Stimulated activated CD8-positive, alpha-beta memory T cell treated with anti-CD3 and anti-CD28 coated beads, Interleukin-4, amount 100 ng/mL, for 1 hour (primary cell): ENCODE measurements at regions not wholly inside any gene's neighbourhood (a gene's known extent, or its start where the extent isn't known, plus 50 kb on each side); places are given as distances from the start of the nearest gene placed in this dataset.

Experiments
- DNase-seq, 2 donors: peaks; one replicate each; pipeline ENCODE4 v3.0.0-alpha.2; 2020; ENCODE audit warnings: low read depth in 2 of 2, low spot score in 1 of 2

- DNase-seq: peak in 1 of 2 donors; percentile 3
Measured at GRCh38 chr1:34597877-34598514, 156.9 kb upstream of the GJB5 start.

DNA sequence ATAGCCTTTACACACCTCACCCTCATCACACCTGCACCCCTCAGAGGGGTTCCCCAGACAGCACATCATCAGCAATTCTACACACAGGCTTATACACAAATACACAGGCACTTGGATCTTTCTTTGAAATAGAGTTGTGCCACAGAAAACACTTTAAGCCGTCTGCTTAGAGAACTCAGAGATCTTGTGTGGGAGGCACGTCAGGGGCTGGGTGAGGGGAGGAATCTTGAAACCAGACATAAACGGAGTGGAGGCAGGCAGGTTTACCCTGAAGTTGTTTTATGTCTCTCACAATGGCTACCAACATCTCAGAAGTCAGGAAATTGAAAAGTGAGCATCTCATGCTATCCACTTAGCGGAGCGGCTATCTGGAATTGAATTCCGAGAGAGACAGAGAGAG, 151.9 kb upstream of the GJB5 start:
- DNase-seq: no peak

DNA sequence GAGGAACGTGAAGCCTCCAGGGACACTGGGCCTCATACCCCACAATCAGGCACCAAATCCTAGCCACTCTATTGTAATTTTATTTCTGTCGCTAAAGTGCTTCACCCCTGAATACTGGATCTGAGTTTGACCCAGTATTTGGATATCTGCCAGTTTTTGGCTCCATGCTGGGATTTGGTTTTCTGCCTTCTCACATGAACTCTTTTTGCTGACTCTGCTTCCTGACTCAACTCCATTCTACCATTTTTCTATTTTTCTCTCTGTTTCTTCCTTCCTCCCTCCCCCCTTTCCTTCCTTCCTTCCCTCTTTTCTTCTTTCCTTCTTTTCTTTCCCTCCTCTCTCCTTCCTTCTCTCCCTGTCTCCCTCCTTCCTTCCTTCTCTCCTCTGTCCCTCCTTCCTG, 151.3 kb upstream of the GJB5 start:
- DNase-seq: no peak

DNA sequence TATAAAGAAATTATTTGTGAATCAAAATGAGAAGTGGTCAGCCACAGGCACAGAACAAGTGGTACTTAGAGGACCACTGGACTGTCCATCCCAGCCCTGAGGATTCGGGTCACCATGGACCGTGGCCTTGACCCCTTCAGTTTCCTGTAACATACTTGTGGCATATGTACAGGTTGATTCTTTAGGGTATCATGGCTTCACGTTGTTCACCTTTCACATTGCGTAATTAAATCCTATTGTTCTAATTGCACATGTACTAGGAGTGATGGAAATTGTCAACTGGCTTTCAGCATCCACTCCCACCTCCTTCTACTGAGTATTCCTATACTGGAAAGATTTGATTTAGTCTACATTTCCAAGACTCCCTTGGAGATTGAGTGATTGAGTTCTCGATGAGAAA, 148.3 kb upstream of the GJB5 start:
- DNase-seq: no peak

DNA sequence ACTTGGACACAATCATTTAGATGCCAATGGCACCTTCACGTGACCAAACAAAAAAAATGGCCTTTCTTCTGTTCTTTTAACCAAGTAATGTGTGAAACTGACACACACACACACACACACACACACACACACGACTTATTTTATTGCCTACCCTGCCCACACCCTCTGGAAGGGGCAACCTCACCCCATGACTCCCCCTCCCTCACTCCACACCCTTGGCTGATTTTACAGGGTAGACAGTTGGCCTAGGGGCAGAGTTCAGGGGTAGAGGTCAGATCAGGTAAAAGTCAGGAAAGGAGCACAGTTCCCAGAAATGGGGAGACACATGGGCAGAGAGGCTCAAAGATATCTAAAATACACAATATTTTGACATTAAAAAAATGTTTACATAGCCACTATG, 144.8 kb upstream of the GJB5 start:
- no peak for DNase-seq

GRCh38 chr1:34611571-34611970, 143.3 kb upstream of the GJB5 start:
- DNase-seq: no peak

GRCh38 chr1:34612091-34612827, 142.6 kb upstream of the GJB5 start:
- no peak for DNase-seq

DNA sequence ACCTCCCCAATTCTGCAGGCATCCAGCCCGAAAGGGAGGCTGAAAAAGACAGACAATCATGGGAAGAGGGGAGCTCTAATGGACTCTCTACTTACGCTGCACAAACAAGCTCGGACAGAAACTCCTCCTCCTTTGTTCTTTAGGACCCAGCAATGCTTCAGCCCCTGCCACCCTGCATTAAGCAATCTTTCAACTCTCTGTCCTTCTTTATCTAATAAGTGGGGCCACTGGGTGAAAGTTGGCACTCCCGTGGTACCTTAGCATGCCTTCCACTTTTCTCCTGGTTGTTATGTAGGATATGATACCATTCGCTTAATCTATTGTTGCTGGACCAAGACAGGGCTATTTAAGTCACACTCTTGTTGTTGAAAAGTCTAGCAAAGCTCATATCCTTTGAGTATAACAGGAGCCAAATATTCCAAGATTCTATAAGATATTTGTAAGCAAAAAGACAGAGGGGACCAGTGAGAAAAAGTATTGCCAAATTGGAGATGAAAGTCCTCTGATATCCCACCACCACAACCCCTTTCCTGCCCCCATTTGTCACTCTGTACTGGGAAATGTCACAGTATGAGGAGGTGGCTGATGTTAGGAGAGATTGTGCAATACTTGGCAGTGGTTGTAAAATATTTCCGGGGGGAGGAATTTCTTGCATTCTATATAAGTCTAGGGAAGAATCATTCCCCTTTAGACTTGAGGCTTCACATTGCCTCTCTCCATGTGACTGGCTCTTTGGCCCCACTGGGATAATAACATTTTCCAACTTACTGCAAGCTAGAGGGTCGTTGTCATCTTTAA, 137.3 kb upstream of the GJB5 start:
- no peak for DNase-seq

DNA sequence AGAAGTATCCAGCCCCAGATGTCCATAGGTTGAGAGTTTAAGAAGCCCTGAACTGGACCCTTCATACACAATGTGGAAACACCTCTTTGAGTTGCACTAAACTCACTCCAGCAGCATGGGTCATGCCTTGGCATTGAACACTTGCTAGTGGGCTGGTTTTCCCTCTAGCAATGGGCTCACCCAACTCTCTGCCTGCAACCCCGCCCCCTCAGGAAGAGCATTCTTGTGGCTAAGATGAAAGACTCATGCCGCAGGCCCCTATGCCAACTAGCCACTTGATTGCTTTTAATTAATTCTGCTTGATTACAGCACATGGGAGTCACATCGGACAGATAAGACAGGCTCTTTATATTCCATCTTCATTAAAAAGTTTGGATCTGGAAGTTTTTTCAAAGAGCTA, 136.5 kb upstream of the GJB5 start:
- no peak for DNase-seq

- DNase-seq: no peak
Measured at GRCh38 chr1:34619256-34619655, 135.6 kb upstream of the GJB5 start.

DNA sequence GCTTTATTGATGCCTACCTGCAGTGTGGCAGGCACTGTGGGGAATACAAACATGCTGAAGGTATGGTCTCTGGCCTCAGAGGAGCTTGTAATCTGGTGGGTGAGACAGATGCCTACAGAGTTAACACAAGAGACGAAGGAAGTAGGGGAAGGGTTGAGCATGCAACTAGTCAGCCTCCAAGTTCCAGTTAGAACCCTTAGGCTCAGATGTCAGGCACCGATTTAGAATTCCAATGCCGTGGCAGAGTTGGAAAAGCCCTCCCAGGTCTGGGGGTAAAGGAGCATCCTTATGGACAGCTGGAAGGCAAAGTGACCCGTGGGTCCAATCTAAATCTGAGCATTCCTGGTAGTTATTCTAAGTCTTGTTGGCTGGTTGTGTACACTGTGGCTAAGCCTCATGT, 132.9 kb upstream of the GJB5 start:
- DNase-seq: no peak

DNA sequence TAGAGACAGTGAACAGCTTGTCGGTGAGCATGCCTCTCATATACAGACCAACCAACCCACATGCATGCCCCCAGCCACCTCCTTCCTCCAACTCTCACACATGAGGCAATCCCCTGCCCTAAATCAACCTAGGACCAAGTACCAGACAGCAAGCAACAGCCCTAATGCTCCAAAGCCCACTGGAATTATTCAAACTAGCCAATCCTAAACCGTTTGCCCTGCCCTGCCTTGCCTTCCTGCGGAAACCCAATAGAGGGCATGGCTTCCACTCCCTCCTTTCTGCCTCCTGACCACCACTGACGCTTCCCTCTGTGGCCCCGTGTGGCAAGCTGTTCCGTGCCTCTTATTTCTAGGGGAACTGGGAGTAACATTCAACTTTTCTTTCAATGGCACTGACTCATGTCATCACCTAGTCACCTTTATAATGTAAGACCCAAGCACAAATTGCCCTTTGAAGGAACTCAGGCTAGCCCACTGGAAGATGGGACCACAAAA, 129.3 kb upstream of the GJB5 start:
- no peak for DNase-seq

DNA sequence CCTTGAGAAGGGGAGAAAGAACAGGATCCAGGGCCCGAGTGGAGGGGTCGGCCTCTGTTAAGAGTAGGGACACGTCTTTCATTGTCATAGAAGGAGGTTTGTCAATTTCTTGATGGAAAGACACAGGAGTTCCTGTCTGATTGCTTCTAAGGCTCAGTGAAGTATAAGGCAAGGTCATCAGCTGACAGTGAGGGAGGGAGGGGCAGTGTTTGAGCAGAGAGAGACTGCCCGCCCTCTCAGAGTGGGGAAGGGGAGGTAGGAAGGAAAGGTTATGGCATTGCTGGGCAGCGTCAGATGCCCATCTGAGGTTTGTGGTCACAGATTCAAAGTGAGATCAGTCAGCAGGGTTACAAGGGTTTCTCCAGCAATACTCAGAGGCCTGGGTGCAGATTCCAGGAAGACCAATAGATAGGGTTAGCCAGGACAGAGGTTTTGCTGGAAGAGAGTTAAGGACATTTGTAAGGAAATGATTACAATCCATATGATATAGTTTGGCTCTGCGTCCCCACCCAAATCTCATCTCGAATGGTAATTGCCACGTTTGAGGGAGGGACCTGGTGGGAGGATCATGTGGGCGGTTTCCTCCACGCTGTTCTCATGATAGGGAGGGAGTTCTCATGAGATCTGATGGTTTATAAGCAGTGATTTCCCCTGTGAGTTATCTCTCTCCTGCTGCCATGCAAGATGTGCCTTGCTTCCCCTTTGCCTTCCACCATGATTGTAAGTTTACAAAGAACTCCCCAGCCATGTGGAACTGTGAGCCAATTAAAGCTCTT, 127.2 kb upstream of the GJB5 start:
- no peak for DNase-seq

DNA sequence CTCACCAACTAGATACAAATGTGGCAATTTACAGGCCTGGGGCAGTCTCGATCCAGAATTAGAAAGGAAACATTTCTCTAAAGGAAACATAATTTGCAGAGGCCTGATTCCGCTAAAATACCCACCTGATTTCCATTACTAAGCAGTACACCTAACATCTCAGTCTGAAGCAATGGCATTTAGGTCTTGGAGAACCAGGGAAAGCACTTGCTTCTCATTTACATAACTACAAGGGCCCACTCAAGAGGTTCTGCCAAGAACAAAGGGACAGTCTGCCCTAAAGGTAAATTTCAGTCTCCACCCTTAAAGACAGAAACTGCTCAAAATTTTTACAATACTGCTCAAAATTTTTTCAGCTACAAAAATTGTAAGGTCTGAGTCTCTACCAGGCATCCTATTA, 123.7 kb upstream of the GJB5 start:
- no peak for DNase-seq

GRCh38 chr1:34639701-34640100, 115.1 kb upstream of the GJB5 start:
- no peak for DNase-seq

DNA sequence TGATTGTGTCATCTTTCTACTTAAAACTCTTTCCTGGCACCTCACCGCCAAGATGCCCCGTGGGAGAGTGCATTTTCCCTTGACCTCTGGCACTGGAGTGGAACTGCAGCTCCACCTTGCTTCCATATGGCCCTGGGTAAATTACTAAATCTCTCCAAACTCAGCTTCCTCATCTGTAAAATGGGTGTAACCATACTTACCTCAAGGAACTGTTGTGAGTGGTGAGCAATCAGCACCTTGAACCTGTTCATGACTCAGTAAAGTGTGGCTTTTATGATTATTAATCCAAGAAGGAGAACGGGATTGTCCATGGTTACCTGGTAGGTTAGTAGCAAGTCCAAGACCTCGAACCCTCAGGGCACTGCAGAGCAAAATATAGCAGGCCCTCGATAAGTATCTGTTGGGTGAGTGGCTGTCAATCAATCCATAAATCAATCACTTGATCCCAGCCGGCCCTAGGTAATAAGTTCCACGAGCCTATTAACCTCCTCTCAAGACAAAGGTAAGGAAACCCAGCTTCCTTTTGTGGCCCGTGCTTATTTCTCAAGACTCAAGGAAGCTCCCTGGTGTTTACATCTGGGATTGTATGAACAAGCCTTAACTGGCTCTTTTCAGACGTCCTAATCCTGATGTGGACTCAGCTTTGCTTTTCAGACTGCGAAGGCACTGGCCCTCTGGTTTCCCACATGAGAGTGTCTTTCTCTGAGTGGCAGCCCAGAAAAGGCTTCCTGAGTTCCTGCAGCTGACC, 114.0 kb upstream of the GJB5 start:
- no peak for DNase-seq

GRCh38 chr1:34642679-34643078, 112.2 kb upstream of the GJB5 start:
- no peak for DNase-seq

GRCh38 chr1:34645109-34645688, 109.6 kb upstream of the GJB5 start:
- DNase-seq: no peak

DNA sequence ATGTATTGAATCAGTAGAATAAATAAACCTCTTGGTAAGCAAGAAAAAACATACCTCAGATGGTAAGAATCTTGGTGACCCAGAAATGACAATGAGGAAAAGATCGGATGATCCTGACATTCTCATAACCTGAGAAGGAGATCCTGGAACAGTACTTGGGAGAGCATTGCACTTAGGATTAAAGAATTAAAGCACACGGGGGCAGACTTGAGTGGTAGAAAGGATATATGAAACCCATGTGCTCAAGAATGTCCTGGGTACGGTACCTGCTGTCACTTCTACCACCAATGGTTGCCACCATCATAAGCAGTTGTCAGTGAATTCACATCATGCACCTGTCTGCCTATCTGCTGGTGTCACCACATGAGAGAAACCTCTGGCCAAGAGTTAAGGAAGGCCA, 108.9 kb upstream of the GJB5 start:
- no peak for DNase-seq

DNA sequence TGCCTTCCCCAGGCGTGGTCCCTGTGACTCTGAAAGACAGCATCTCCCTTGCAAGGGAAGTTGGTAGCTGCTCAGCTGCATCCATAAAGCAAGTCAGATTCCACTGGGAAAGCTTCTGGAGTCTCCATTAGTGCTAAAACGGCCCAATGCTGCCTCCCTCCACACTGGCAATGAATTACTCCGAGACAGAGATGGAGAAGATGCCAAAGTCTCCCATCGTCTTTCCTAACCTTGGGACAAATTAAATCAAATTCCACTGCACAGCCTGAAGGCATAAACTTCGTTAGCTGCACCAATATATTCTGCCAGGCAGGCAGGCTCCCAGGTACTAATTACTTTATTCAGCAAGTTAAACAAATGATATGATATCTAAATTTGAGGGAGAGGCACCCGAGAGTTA, 106.3 kb upstream of the GJB5 start:
- no peak for DNase-seq
